ENCODE measurements at regions not wholly inside any gene's neighbourhood (a gene's known extent, or its start where the extent isn't known, plus 50 kb on each side); places are given as distances from the start of the nearest gene placed in this dataset.
A peak's percentile ranks its signal among the peaks of the same experiment; 100 is the strongest.

- TF ChIP-seq ZNF263 (CRISPR knock-in tag; IDR thresholded peaks at IDR 0.05; ENCODE audit: low read depth) (no peak), TEAD1 (CRISPR knock-in tag; IDR thresholded peaks at IDR 0.05) (no peak)
These were observed 393.8 kb upstream of the CNKSR2 start (continued) for GRCh38 chrX:20980426-20980825.

- no peak overlapping the region for H3K4me3 Mint-ChIP-seq
- CTCF ChIA-PET: no interaction called here
- H3K27ac Mint-ChIP-seq: no peak overlapping the region
- H3K27me3 Mint-ChIP-seq (ENCODE audit: low read depth): peaks cover 3% of the 10 kb centered on the region; the same call in 1 of the 2 replicates
- no peak for ATAC-seq
- H3K9me3 Mint-ChIP-seq: 0 out of 2 replicates have a peak, but pooled peaks cover 3% of the 10 kb centered on the region
- no peaks in the 10 kb centered on the region for H3K36me3 Mint-ChIP-seq
- POLR2A ChIA-PET: no interaction called here
- no peak for TF ChIP-seq ERG (CRISPR knock-in tag; IDR thresholded peaks at IDR 0.05)
- TF ChIP-seq ZNF423 (CRISPR knock-in tag; IDR thresholded peaks at IDR 0.05): no peak
- peaks cover 30% of the 10 kb centered on the region for H3K4me1 Mint-ChIP-seq
- DNase-seq (ENCODE audit: low spot score): no peak
These were observed 399.9 kb upstream of the CNKSR2 start for GRCh38 chrX:20974326-20974725.

DNA sequence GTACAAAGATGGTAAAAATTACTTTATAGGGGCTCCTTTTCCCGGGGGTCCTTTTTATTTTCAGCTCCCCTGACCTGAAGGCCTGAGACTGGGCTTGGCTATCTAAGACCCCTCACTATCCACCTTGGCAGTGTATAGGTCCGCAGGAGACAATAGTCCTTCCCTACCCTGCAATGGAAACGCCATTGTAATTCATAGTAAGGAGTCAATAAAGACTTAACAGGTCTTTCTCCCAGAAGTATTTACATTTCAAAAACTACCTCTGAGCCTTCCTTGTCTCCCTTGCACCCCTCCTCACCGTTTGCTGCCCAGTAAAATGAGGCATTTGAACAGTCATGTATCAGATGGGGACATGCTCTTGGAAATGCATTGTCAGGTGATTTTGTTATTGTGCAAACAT is 401.2 kb upstream of the CNKSR2 start:
- ChIA-PET CTCF (no interaction called here), POLR2A (interaction anchor here (0.7 kb wide), 1 partner anchor 402 kb away, joined by 4 read pairs; no protein-coding TSS in a partner anchor)
- TF ChIP-seq GABPB1 (CRISPR knock-in tag; IDR thresholded peaks at IDR 0.05) (no peak), JUN (CRISPR knock-in tag; IDR thresholded peaks at IDR 0.05) (no peak), TEAD1 (CRISPR knock-in tag; IDR thresholded peaks at IDR 0.05) (no peak), MXD4 (CRISPR knock-in tag; IDR thresholded peaks at IDR 0.05; ENCODE audit: borderline replicate concordance) (no peak), IRF2 (CRISPR knock-in tag; IDR thresholded peaks at IDR 0.05; ENCODE audit: borderline replicate concordance, low read depth) (no peak), ELF4 (CRISPR knock-in tag; IDR thresholded peaks at IDR 0.05; ENCODE audit: low read depth) (no peak), ZNF532 (CRISPR knock-in tag; IDR thresholded peaks at IDR 0.05; ENCODE audit: borderline replicate concordance) (no peak), KAT7 (CRISPR knock-in tag; IDR thresholded peaks at IDR 0.05; ENCODE audit: borderline replicate concordance) (no peak), STAT6 (CRISPR knock-in tag; conservative IDR thresholded peaks at IDR 0.05; ENCODE audit: low read depth) (no peak), CREB1 (CRISPR knock-in tag; IDR thresholded peaks at IDR 0.05) (no peak), ZNF232 (CRISPR knock-in tag; IDR thresholded peaks at IDR 0.05) (no peak), ZNF317 (CRISPR knock-in tag; IDR thresholded peaks at IDR 0.05; ENCODE audit: borderline replicate concordance, low read depth) (no peak), CBFB (CRISPR knock-in tag; IDR thresholded peaks at IDR 0.05; ENCODE audit: low read depth) (no peak)
- TF ChIP-seq, protein P1, sequence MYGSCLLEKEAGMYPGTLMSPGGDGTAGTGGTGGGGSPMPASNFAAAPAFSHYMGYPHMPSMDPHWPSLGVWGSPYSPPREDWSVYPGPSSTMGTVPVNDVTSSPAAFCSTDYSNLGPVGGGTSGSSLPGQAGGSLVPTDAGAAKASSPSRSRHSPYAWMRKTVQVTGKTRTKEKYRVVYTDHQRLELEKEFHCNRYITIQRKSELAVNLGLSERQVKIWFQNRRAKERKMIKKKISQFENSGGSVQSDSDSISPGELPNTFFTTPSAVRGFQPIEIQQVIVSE (CRISPR knock-in tag; IDR thresholded peaks at IDR 0.05; ENCODE audit: borderline replicate concordance): no peak
- TF ChIP-seq, protein P2, sequence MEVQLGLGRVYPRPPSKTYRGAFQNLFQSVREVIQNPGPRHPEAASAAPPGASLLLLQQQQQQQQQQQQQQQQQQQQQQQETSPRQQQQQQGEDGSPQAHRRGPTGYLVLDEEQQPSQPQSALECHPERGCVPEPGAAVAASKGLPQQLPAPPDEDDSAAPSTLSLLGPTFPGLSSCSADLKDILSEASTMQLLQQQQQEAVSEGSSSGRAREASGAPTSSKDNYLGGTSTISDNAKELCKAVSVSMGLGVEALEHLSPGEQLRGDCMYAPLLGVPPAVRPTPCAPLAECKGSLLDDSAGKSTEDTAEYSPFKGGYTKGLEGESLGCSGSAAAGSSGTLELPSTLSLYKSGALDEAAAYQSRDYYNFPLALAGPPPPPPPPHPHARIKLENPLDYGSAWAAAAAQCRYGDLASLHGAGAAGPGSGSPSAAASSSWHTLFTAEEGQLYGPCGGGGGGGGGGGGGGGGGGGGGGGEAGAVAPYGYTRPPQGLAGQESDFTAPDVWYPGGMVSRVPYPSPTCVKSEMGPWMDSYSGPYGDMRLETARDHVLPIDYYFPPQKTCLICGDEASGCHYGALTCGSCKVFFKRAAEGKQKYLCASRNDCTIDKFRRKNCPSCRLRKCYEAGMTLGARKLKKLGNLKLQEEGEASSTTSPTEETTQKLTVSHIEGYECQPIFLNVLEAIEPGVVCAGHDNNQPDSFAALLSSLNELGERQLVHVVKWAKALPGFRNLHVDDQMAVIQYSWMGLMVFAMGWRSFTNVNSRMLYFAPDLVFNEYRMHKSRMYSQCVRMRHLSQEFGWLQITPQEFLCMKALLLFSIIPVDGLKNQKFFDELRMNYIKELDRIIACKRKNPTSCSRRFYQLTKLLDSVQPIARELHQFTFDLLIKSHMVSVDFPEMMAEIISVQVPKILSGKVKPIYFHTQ (CRISPR knock-in tag; IDR thresholded peaks at IDR 0.05): no peak
- H3K4me1 Mint-ChIP-seq: peaks cover 34% of the 10 kb centered on the region
- H3K4me3 Mint-ChIP-seq: no peak overlapping the region
- H3K27me3 Mint-ChIP-seq (ENCODE audit: low read depth): peaks cover 3% of the 10 kb centered on the region; the same call in 1 of the 2 replicates
- H3K9me3 Mint-ChIP-seq: no peaks in the 10 kb centered on the region
- no peak for DNase-seq (ENCODE audit: low spot score)
- H3K27ac Mint-ChIP-seq: no peak overlapping the region
- H3K36me3 Mint-ChIP-seq: no peaks in the 10 kb centered on the region
- ATAC-seq: peak; percentile 96

All from WTC11 (cell line).